ENCODE measurements at regions not wholly inside any gene's neighbourhood (a gene's known extent, or its start where the extent isn't known, plus 50 kb on each side); places are given as distances from the start of the nearest gene placed in this dataset.

DNA sequence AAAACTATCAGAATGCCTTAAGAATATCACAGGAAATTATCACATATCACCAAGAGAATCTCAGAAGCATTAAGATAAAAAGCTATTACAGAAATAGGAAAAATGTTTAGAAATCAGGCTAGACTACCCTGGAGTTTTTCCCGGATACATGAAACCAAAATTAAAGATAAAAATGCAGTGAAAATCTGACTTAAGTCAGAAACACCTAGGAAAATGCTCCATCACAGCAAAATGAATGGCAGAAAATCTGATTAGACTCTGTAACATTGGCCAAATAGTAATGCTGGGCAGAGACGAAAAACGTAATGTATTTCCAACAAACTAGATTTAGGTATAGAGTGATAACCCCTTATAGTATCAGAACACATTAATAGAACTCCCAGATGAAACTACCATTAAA is 1626.7 kb upstream of the C9orf72 start:
- H3K36me3 Mint-ChIP-seq (ENCODE audit: insufficient read depth in 1 of 3, low read depth in 3 of 3), result no peaks in the 10 kb centered on the region

More for the DNA sequence above, 1626.7 kb upstream of the C9orf72 start:
- no peak overlapping the region for H2BK20ac ChIP-seq (ENCODE audit: low read depth, low read length, poor library complexity, severe bottlenecking)
- TF ChIP-seq CTCF (conservative IDR thresholded peaks at IDR 0.05), result no peak
- H3K27ac Mint-ChIP-seq, result no peak overlapping the region; a peak in 1 of 7 replicates
- no peak overlapping the region for H3K14ac ChIP-seq (ENCODE audit: insufficient read depth, low read length)
- H3K4me1 Mint-ChIP-seq, result peaks cover 0 to 3% of the 10 kb centered on the region in 2 experiments; a peak in 1 of 4 replicates
- no peak overlapping the region for H4K8ac ChIP-seq (replicated peaks; ENCODE audit: insufficient read length, low read depth, low read length)
- H3K9ac ChIP-seq (ENCODE audit: extremely low read depth, insufficient read length, low read length), result no peak overlapping the region
- H2AK5ac ChIP-seq (ENCODE audit: insufficient read length, low read length), result no peak overlapping the region
- no peak overlapping the region for H4K91ac ChIP-seq (ENCODE audit: insufficient read length, low read depth, low read length)
- no peak overlapping the region for H4K5ac ChIP-seq (ENCODE audit: insufficient read length, low read depth, low read length)
- H3K27me3 ChIP-seq (ENCODE audit: insufficient read depth, low read length), result no peaks in the 10 kb centered on the region
- no peaks in the 10 kb centered on the region for H3K9me3 Mint-ChIP-seq
- no peak overlapping the region for H3K56ac ChIP-seq (ENCODE audit: insufficient read length, low read depth, low read length)
- H3K18ac ChIP-seq (ENCODE audit: insufficient read length, low read depth, low read length), result no peak overlapping the region
- WGBS (ENCODE audit: extremely low coverage, insufficient read length, low lambda C conversion rate), result no CpG with 5 or more reads among the region's 3 CpGs
- no peak overlapping the region for H3K27ac ChIP-seq (ENCODE audit: insufficient read length, low read depth, low read length)
- no peaks in the 10 kb centered on the region for H3K27me3 Mint-ChIP-seq (ENCODE audit: low read depth)
- no peak overlapping the region for H3K4me3 Mint-ChIP-seq
- H2BK5ac ChIP-seq (ENCODE audit: insufficient read length, low read length), result no peak overlapping the region
- no peaks in the 10 kb centered on the region; the same call in 1 of the 2 replicates for H3K79me2 ChIP-seq (ENCODE audit: insufficient read depth, low read length)
- DNase-seq, result no peak
- no peak overlapping the region for H2BK120ac ChIP-seq (ENCODE audit: low read depth, low read length, poor library complexity, severe bottlenecking)
- no peak overlapping the region for H2BK15ac ChIP-seq (ENCODE audit: low read depth, low read length)
- H3K4me1 ChIP-seq (ENCODE audit: insufficient read depth, low read length), result no peaks in the 10 kb centered on the region
- H2AFZ ChIP-seq (ENCODE audit: low read length), result no peak overlapping the region
- H3K4ac ChIP-seq (ENCODE audit: low read depth, low read length), result no peak overlapping the region
- no peaks in the 10 kb centered on the region for H4K20me1 ChIP-seq (ENCODE audit: control insufficient read depth, insufficient read depth, insufficient read length)
- H3K9me3 ChIP-seq (ENCODE audit: control insufficient read depth, low read depth, low read length), result no peaks in the 10 kb centered on the region
- no peak overlapping the region for H3K4me2 ChIP-seq (ENCODE audit: insufficient read depth, insufficient read length, low read length)
- no peak overlapping the region for H3T11ph ChIP-seq (ENCODE audit: low read length)
- no peak overlapping the region for H3K23ac ChIP-seq (ENCODE audit: insufficient read length, low read depth, low read length)
- H3K79me1 ChIP-seq (ENCODE audit: insufficient read depth, low read depth, low read length, poor library complexity, severe bottlenecking), result no peaks in the 10 kb centered on the region
- H2BK12ac ChIP-seq (ENCODE audit: insufficient read length, low read depth, low read length), result no peak overlapping the region
- no peaks in the 10 kb centered on the region for H3K23me2 ChIP-seq (ENCODE audit: insufficient read length, low read depth, low read length, poor library complexity, severe bottlenecking)

Data from H9 (cell line).